OCI-LY7 (cell line): ENCODE measurements at regions not wholly inside any gene's neighbourhood (a gene's known extent, or its start where the extent isn't known, plus 50 kb on each side); places are given as distances from the start of the nearest gene placed in this dataset.

ENCODE experiments used
- EZH2phosphoT487 ChIP-seq: fragments of 200-600 bp; sonication (generic); IDR thresholded peaks from 2 replicates; pipeline ENCODE4 v1.6.1; 2018; ENCODE audit warnings: low read depth, borderline replicate concordance, mild to moderate bottlenecking, mixed run types, antibody characterized with exemption, low read length, moderate library complexity, mixed read lengths
- TF ChIP-seq, protein P1 (sequence below): fragments of 200-600 bp; sonication (generic); conservative IDR thresholded peaks from 2 replicates; pipeline ENCODE4 v1.5.1; 2014; ENCODE audit warnings: mild to moderate bottlenecking, antibody characterized with exemption, low read length, moderate library complexity, mixed read lengths

DNA sequence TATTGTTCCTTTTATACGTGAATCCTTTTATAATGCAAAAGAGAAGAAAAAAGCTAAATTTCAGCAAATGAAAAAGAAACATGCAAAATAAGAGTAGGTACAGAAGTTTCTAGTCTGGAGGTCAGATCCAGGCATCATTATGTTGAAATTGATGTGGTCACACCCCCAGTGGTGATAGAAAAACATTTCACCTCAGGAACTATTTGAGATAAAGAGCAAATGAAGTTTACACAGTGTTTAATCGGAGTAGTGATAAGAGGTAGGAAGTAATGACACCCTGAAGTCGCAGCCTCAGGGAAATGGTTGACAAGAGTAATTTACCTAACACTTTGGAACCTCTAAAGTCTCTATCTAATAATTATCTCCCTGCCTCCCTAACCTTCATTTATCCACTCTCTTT is 536.0 kb upstream of the STEAP1 start:
- TF ChIP-seq, protein P1, sequence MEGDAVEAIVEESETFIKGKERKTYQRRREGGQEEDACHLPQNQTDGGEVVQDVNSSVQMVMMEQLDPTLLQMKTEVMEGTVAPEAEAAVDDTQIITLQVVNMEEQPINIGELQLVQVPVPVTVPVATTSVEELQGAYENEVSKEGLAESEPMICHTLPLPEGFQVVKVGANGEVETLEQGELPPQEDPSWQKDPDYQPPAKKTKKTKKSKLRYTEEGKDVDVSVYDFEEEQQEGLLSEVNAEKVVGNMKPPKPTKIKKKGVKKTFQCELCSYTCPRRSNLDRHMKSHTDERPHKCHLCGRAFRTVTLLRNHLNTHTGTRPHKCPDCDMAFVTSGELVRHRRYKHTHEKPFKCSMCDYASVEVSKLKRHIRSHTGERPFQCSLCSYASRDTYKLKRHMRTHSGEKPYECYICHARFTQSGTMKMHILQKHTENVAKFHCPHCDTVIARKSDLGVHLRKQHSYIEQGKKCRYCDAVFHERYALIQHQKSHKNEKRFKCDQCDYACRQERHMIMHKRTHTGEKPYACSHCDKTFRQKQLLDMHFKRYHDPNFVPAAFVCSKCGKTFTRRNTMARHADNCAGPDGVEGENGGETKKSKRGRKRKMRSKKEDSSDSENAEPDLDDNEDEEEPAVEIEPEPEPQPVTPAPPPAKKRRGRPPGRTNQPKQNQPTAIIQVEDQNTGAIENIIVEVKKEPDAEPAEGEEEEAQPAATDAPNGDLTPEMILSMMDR = no peak
- TF ChIP-seq EZH2phosphoT487 = no peak
